GM12878 (cell line): ENCODE measurements at regions not wholly inside any gene's neighbourhood (a gene's known extent, or its start where the extent isn't known, plus 50 kb on each side); places are given as distances from the start of the nearest gene placed in this dataset.

Experiments used
- ATAC-seq: fragments of 200-7000 bp; cut with Tn5 transposase; 3 replicates; pipeline ENCODE4 v1.9.1; 2020; ENCODE audit warnings: mild to moderate bottlenecking, moderate library complexity
- BruUV-seq: library from RNA; stranded (reverse); fragments of 400-500 nt; replicated peaks from 2 replicates; lab custom pipeline; 2021; lab: Mats Ljungman, UMichigan
- CTCF ChIA-PET: fragments of 300-600 bp; sonication (Branson Sonifier 250); formaldehyde crosslinking; extraction: SDS; loops from one replicate; lab custom pipeline; 2021; ENCODE audit warnings: inconsistent platforms; lab: Yijun Ruan, JAX
- POLR2A ChIA-PET: fragments of 350-600 bp; formaldehyde crosslinking; extraction: SDS; loops from one replicate; lab custom pipeline; 2021; ENCODE audit warnings: inconsistent platforms; lab: Charles Lee
- RAD21 ChIA-PET: fragments of 300-600 bp; sonication (Branson Sonifier 250); formaldehyde crosslinking; loops from one replicate; lab custom pipeline; 2023; ENCODE audit warnings: antibody characterized with exemption; ENCODE audit not compliant: unreplicated experiment; lab: Charles Lee
- SMC1A ChIA-PET: fragments of 300-600 bp; sonication (Branson Sonifier 250); formaldehyde crosslinking; loops from one replicate; lab custom pipeline; 2023; ENCODE audit not compliant: unreplicated experiment, uncharacterized antibody; lab: Charles Lee
- DNase-seq: peaks from one replicate; pipeline ENCODE4 v3.0.0-alpha.2; 2011; ENCODE audit warnings: low read depth, low spot score
- FAIRE-seq: peaks from 3 replicates; lab custom pipeline; 2011; peaks lifted over from hg19 to GRCh38; lab: Jason Lieb, UNC
- H2AFZ ChIP-seq: 2 replicates; pipeline ENCODE4 v1.6.0; 2011; ENCODE audit warnings: low read depth, low read length, control low read depth; ENCODE audit not compliant: control insufficient read depth
- H3K27ac ChIP-seq: 2 replicates; pipeline ENCODE4 v1.5.1; 2011; ENCODE audit warnings: control low read depth; ENCODE audit not compliant: control insufficient read depth, insufficient read depth
- H3K27me3 ChIP-seq, 2 experiments: replicated peaks in 1 of 2; 2 replicates each; pipeline versions ENCODE4 v1.6.0 to v1.6.1; 2011; ENCODE audit warnings: low read length in 1 of 2; ENCODE audit not compliant: control insufficient read depth in 2 of 2, insufficient read depth in 2 of 2
- H3K36me3 ChIP-seq, 2 experiments: 2 replicates each; pipeline ENCODE4 v1.5.1; 2011; ENCODE audit warnings: low read length in 1 of 2; ENCODE audit not compliant: control insufficient read depth in 2 of 2, insufficient read depth in 2 of 2
- H3K4me1 ChIP-seq: 2 replicates; pipeline ENCODE4 v1.6.1; 2011; ENCODE audit warnings: mild to moderate bottlenecking, low read length, moderate library complexity, mixed read lengths; ENCODE audit not compliant: control insufficient read depth, insufficient read depth
- H3K4me2 ChIP-seq: 2 replicates; pipeline ENCODE4 v1.6.0; 2011; ENCODE audit warnings: control low read depth; ENCODE audit not compliant: control insufficient read depth, insufficient read depth
- H3K4me3 ChIP-seq: fragments of 200-600 bp; sonication (generic); 2 replicates; pipeline ENCODE4 v1.5.1; 2016
- H3K79me2 ChIP-seq: 2 replicates; pipeline ENCODE4 v1.6.0; 2011; ENCODE audit warnings: low read length; ENCODE audit not compliant: control insufficient read depth, insufficient read depth
- H3K9ac ChIP-seq: 2 replicates; pipeline ENCODE4 v1.8.0; 2011; ENCODE audit warnings: low read length, control low read depth, mixed read lengths; ENCODE audit not compliant: control insufficient read depth, insufficient read depth
- H3K9me3 ChIP-seq: replicated peaks from 3 replicates; pipeline ENCODE4 v1.5.1; 2011; ENCODE audit warnings: mild to moderate bottlenecking, low read length; ENCODE audit not compliant: control insufficient read depth, insufficient read depth
- H4K20me1 ChIP-seq: 2 replicates; pipeline ENCODE4 v1.6.0; 2011; ENCODE audit not compliant: control insufficient read depth, insufficient read depth
- EP300 ChIP-seq, 2 experiments: fragments of 150-350 bp in 1 of 2; IDR thresholded peaks; 2 replicates each; pipeline ENCODE4 v1.6.1; 2011 to 2012; ENCODE audit warnings: low read depth in 2 of 2, low read length in 2 of 2, borderline replicate concordance in 1 of 2, improper control_type of control experiment in 1 of 2, inconsistent platforms in 1 of 2; ENCODE audit not compliant: control insufficient read depth in 1 of 2
- ETV6 ChIP-seq, 2 experiments: fragments of 450-650 bp in 1 of 2; IDR thresholded peaks in 1 of 2; conservative IDR thresholded peaks in 1 of 2; 2 replicates each; pipeline ENCODE4 v1.6.1; 2014; ENCODE audit warnings: antibody characterized with exemption in 1 of 2, borderline replicate concordance in 1 of 2, low read depth in 1 of 2, mild to moderate bottlenecking in 1 of 2, moderate library complexity in 1 of 2
- EZH2 ChIP-seq: IDR thresholded peaks from 2 replicates; pipeline ENCODE4 v1.6.1; 2012; ENCODE audit warnings: low read depth, mild to moderate bottlenecking, control low read depth, inconsistent platforms, low read length, borderline replicate concordance; ENCODE audit not compliant: control insufficient read depth
- JUNB ChIP-seq: IDR thresholded peaks from 2 replicates; pipeline ENCODE4 v1.6.1; 2016; ENCODE audit warnings: antibody characterized with exemption, mild to moderate bottlenecking
- ZNF207 ChIP-seq: fragments of 450-650 bp; IDR thresholded peaks from 2 replicates; pipeline ENCODE4 v1.6.1; 2014; ENCODE audit warnings: antibody characterized with exemption, mild to moderate bottlenecking, borderline replicate concordance
- ZNF24 ChIP-seq: fragments of 450-650 bp; IDR thresholded peaks from 2 replicates; pipeline ENCODE4 v1.6.1; 2017; ENCODE audit warnings: antibody characterized with exemption, mild to moderate bottlenecking
- WGBS: methylation state at CpG from one replicate; pipeline ENCODE4 v1.1.6; 2016; ENCODE audit warnings: low lambda C conversion rate; ENCODE audit not compliant: insufficient replicate concordance, insufficient coverage; ENCODE audit errors: missing lambda C conversion rate; 5-methylcytosine and 5-hydroxymethylcytosine counted together
- in situ Hi-C: fragments of 300-500 bp; cut with MboI; formaldehyde crosslinking; loops from 9 replicates; pipeline ENCODE4 v1.14.3; 2018; ENCODE audit warnings: mixed read lengths
- intact Hi-C: fragments of 100-400 bp; cut with micrococcal nuclease; formaldehyde crosslinking; loops from one replicate; pipeline ENCODE4 v1.14.2; 2022; ENCODE audit not compliant: unreplicated experiment
- TF ChIP-seq, protein P1 (sequence below): fragments of 450-650 bp; IDR thresholded peaks from 2 replicates; pipeline ENCODE4 v1.6.1; 2018; ENCODE audit warnings: borderline replicate concordance, mild to moderate bottlenecking; ENCODE audit not compliant: partially characterized antibody
- TF ChIP-seq, protein P2 (sequence below): fragments of 450-650 bp; IDR thresholded peaks from 2 replicates; pipeline ENCODE4 v1.6.1; 2017; ENCODE audit warnings: borderline replicate concordance

GRCh38 chr11:71102251-71102995, 150.0 kb downstream of the SHANK2 start:
- ATAC-seq (no peak), FAIRE-seq (no peak), DNase-seq (no peak)
- no peaks in the 10 kb centered on the region for H3K36me3 ChIP-seq
- H3K79me2 ChIP-seq = no peaks in the 10 kb centered on the region
- H3K27me3 ChIP-seq = no peaks in the 10 kb centered on the region; a peak in 1 of 4 replicates
- H3K4me2 ChIP-seq = no peak overlapping the region
- no peak overlapping the region for H3K27ac ChIP-seq
- 41% methylated on average over 14 of the region's 14 CpGs for WGBS
- no peaks in the 10 kb centered on the region for H3K9me3 ChIP-seq
- ChIA-PET RAD21 (no interaction called here), CTCF (no interaction called here), SMC1A (no interaction called here), POLR2A (no interaction called here)
- no peak overlapping the region for H2AFZ ChIP-seq
- TF ChIP-seq EP300 (IDR thresholded peaks at IDR 0.05; ENCODE audit: borderline replicate concordance in 1 of 2, control insufficient read depth in 1 of 2, low read depth in 2 of 2, low read length in 2 of 2) (no peak), EZH2 (no peak), ZNF24 (no peak), JUNB (no peak), ZNF207 (no peak), ETV6 (conservative IDR thresholded peaks at IDR 0.05 in 1 of 2, IDR thresholded peaks at IDR 0.05 in 1 of 2; ENCODE audit: borderline replicate concordance in 1 of 2, low read depth in 1 of 2) (no peak)
- TF ChIP-seq, protein P1, sequence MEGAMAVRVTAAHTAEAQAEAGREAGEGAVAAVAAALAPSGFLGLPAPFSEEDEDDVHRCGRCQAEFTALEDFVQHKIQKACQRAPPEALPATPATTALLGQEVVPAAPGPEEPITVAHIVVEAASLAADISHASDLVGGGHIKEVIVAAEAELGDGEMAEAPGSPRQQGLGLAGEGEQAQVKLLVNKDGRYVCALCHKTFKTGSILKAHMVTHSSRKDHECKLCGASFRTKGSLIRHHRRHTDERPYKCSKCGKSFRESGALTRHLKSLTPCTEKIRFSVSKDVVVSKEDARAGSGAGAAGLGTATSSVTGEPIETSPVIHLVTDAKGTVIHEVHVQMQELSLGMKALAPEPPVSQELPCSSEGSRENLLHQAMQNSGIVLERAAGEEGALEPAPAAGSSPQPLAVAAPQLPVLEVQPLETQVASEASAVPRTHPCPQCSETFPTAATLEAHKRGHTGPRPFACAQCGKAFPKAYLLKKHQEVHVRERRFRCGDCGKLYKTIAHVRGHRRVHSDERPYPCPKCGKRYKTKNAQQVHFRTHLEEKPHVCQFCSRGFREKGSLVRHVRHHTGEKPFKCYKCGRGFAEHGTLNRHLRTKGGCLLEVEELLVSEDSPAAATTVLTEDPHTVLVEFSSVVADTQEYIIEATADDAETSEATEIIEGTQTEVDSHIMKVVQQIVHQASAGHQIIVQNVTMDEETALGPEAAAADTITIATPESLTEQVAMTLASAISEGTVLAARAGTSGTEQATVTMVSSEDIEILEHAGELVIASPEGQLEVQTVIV = no peak
- TF ChIP-seq, protein P2, sequence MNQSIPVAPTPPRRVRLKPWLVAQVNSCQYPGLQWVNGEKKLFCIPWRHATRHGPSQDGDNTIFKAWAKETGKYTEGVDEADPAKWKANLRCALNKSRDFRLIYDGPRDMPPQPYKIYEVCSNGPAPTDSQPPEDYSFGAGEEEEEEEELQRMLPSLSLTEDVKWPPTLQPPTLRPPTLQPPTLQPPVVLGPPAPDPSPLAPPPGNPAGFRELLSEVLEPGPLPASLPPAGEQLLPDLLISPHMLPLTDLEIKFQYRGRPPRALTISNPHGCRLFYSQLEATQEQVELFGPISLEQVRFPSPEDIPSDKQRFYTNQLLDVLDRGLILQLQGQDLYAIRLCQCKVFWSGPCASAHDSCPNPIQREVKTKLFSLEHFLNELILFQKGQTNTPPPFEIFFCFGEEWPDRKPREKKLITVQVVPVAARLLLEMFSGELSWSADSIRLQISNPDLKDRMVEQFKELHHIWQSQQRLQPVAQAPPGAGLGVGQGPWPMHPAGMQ = no peak
- H3K9ac ChIP-seq = no peak overlapping the region
- intact Hi-C loops (no loop called here), in situ Hi-C loops (no loop called here)
- H3K4me3 ChIP-seq = no peak overlapping the region
- no TSS peak for BruUV-seq
- no peaks in the 10 kb centered on the region for H3K4me1 ChIP-seq
- no peaks in the 10 kb centered on the region for H4K20me1 ChIP-seq
